Activated T-helper 1 cell treated with Interleukin-2 at 50 U/mL for 16 hours (primary cell): ENCODE measurements at regions not wholly inside any gene's neighbourhood (a gene's known extent, or its start where the extent isn't known, plus 50 kb on each side); places are given as distances from the start of the nearest gene placed in this dataset.

ENCODE experiments used
- DNase-seq: peaks from one replicate; pipeline ENCODE4 v3.0.0-alpha.2; 2020; ENCODE audit warnings: low read depth

GRCh38 chr12:130074661-130075406, 87.4 kb upstream of the FZD10 start:
- no peak for DNase-seq

- no peak for DNase-seq
Observed at GRCh38 chr12:130075497-130076076, 86.7 kb upstream of the FZD10 start.

DNA sequence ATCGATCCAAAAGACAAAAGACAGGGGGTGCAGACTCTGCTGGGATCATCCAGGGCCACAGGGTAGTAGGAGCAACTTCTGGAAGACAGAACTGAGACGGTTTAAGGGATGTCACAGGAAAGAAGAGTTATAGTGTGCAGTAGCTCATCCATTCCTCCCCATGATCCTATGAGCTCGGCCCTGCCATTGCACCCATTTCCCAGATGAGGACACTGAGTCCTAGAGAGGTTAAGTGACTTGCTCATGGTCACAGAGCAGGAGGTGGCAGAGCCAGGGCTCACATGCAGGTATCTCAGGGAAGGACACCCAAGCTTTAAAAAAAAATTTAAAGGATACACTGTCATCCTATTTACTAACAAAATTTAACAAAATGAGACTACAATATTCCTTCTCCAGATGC, 86.1 kb upstream of the FZD10 start:
- DNase-seq, result no peak

- no peak for DNase-seq
Observed at GRCh38 chr12:130076752-130077151, 85.5 kb upstream of the FZD10 start.

DNA sequence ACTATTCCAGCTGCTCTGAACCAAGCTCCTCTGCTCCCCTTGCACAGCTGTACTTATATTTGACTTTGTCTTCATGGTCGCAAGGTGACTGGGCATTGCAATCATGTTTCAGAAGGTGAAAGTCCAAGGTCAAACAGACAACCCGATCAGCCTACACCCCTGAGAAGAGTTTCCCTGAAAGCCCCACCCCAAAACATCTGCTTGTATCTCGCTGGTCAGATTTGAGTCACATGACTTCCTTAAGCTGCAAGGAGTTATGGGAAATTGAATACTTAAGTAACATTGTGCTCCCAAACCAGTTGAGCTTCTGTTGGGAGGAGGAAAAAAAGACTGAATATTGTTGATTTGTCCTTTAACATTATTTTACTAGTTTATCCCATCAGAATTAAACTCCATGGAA, 83.4 kb upstream of the FZD10 start:
- DNase-seq, result no peak

DNA sequence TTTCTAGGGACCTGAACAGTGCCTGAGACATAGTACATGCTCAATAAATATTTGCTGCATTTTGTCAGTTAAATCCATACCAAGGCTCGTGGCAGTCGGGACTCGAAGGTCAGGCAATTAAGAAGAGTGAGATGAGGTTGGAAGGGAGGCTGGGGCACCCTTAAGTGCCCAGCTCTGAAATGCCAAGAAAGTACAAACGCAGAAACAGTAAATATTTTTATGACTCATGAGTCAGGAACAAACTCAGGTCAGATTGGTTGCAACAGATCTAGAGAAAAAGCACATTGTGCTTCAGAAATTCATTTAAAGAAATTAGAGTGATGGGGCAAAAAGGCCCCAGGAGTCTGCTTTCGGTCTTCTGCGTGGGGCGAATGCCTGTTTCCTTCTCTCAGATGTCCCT, 83.0 kb upstream of the FZD10 start:
- DNase-seq, result no peak

- no peak for DNase-seq
Observed at GRCh38 chr12:130080205-130080604, 82.1 kb upstream of the FZD10 start.

GRCh38 chr12:130081117-130081805, 81.0 kb upstream of the FZD10 start:
- no peak for DNase-seq

DNA sequence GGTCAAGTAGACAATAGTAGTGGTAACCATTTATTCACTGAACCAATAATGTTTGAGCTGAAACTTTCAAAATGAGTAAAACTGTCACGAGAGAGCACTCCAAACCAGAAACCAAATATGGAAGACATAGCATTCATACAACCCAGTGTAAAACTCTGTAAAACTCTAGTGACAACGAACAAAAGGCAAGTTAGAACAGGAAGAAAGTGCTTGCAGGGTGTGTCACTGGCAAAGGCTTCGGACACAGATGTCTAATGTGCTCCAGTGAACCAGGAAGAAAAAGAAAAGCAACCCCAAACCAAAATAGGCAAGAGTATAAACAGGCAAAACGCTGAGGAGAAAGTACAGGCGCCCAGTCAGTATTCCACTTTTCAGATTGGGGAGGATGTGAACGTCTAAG, 79.3 kb upstream of the FZD10 start:
- no peak for DNase-seq

DNA sequence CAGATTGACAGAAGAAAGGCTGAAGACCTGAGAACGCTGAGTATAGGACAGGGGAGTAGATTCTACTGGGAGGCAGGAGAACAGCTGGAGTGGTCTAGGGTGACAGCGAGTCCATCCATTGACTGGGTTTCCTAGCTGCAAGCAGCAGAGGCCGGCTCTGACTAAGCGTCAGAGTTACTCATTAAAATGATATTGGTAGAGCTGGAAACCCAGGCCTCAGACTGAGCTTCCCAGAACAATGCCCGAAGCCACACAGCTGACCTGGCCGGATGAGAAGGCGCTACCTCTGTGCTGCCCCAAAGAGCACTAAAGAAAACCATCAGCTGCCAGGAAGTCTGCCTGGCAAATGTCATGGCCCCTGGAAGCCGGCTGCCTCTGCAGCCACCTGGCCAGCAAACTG, 78.5 kb upstream of the FZD10 start:
- no peak for DNase-seq

DNA sequence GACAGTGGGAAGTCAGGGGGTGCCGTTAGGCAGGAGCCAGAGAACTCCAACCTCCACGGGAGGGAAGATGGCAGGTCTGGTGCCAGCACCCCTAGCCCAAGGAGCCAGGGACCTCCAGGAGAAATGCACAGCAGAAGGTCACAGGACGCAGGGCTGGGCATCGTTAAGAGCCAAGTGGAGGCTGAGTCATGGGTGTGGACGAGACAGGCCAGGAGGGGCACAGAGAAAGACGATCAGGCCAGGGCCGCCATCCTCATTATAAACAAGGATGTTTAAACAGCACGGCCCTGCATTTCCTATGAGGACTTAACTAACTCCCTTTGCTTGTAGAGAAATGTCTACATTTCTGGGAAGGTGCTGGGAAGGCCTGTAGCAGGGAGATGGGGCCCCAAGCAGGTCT, 77.9 kb upstream of the FZD10 start:
- DNase-seq, result no peak

GRCh38 chr12:130086248-130086647, 76.0 kb upstream of the FZD10 start:
- no peak for DNase-seq

GRCh38 chr12:130086797-130087196, 75.5 kb upstream of the FZD10 start:
- no peak for DNase-seq

DNA sequence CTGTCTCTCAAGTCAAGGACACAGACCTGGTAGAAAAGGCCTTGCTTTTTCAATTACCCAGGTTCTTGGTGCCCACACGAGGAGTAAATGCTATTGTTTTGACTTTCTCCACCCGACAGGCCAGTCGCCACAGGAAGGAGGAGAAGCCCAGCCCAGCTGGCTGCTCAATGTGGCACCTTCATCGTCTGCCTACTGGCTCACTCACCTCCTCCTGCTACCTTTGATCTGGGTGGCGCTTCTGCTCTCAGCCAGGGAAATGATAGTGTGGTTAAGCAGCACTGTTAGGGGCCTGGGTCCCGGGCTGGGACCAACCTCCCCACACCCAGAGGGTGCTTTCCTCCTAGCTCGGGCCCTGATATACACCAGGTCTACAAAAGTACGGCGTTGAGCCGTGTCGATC, 75.0 kb upstream of the FZD10 start:
- DNase-seq, result no peak

GRCh38 chr12:130088504-130088903, 73.8 kb upstream of the FZD10 start:
- DNase-seq, result no peak

DNA sequence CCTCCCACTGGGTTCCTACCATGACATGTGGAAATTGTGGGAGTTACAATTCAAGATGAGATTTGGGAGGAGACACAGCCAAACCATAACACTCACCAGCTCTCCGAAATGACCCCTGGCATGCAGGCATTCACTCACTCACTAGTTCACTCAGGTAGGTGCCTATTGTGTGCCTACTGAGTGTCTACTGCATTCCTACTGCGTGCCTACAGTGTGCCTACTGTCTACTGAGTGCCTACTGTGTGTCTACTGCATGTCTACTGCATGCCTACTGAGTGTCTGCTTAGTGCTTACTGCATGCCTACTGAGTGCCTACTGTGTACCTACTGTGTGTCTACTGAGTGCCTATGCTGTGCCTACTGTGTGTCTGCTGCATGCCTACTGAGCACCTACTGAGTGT, 71.7 kb upstream of the FZD10 start:
- DNase-seq, result no peak

- no peak for DNase-seq
Observed at GRCh38 chr12:130093380-130093779, 68.9 kb upstream of the FZD10 start.

- DNase-seq, result no peak
Observed at GRCh38 chr12:130097342-130097741, 64.9 kb upstream of the FZD10 start.

DNA sequence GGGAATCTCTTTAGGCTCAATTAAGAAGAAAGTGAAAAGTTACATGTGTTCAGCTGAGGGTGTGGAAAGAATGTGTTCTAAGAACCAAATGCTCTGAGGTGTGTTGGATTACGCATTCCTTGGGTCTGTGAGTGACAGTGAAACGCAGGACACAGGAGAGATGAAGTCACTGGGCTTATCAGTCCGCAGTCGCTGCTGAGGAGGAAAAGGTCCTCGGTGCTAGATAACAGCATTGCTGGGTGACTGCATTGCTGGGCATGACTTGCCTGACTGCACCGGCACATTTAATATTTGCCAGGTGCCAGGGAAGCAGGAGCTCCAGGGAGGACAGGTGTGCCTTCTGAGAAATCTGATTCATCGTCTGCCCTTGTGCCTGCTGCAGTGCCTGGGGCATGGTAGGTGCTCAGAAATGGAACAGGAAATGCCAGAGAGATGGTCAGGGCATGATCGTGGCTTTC, 64.4 kb upstream of the FZD10 start:
- no peak for DNase-seq

DNA sequence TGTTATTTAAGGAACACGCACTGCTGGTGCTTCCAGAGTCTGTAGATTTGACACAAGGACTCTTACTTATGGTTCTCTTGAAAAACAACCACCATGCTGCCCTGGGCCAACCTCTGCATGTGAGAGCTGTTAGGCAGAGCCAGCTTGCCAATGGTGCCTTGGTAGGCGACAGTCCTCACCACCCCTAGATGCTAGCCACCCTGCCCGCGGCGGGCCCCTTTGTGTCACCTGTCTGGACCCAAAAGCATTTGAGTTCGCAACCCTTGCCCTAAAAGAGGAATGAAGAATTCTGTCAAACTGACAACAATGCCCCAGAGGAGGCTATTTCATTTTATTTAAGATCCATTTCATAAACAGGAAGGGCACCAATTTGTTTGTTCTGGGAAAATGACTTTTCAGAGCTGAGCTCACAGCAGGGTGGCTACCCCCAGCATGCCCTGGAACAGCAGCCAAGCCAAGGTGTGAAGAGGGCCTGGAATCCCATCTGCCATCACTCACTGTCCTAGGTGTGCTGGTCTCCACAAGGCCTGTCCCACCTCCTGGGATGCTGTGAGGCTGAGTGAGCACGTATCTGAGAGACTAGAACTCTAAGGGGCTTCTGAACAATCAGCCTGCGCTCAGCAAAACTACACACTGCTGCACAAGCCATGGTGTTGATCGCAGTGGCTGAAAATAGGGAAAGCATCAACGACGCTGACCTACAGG, 63.8 kb upstream of the FZD10 start:
- DNase-seq, result no peak

DNA sequence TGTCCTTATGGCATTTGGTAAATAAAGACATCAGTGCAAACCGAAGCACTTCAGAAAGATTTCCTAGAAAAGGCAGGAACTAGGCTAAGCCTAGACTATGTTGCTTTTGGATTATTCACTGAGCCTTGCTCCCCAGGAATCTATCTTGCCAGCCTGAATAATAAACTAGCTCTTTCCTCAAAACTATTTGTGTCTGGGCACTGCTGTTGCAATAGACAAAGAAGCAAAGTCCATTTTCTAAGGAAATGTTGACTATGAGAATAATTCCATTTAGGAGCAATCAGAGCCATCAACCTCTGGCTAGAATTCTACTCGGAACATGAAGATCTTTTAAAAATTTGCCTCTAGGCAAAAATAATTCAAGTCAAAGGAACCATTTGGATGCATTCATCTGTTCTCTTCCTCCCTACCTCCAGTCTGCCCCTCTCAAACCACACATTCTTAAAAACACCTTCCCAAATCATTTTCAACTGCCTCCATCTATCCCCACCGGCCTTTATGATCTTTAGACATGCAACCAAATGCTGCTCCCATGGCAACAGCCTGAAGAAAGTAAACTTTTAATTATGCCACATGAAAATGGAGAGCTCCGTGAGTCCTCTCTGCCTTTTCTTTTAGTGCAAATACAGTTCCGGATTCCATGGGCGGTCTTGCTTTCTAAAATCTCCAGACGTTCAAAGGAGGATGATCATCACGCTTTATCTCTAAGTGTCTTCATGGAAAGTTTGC, 61.5 kb upstream of the FZD10 start:
- no peak for DNase-seq

GRCh38 chr12:130101370-130101769, 60.9 kb upstream of the FZD10 start:
- no peak for DNase-seq
